ENCODE measurements at regions not wholly inside any gene's neighbourhood (a gene's known extent, or its start where the extent isn't known, plus 50 kb on each side); places are given as distances from the start of the nearest gene placed in this dataset.

DNA sequence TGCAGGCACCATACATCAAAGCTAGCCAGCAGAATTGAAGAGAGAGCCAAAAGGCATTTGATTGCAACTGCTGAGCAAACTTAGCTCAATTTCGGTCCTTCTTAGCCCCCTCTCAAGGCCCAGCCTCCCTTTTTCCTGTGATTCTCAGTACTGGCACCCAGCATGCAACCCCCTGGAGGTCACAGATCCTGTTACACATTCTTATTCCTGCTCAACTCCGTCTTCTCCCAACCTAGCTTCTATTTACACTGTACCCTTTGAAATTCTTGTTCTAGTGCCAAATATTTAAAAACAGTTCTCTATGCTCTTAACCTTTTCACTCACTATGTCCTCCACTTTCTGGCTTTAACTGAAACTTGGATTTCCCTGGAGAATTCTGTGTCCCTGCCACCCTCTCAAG, 131.3 kb upstream of the CPSF6 start:
- no peak for DNase-seq (ENCODE audit: low read depth)
- TF ChIP-seq, protein P1, sequence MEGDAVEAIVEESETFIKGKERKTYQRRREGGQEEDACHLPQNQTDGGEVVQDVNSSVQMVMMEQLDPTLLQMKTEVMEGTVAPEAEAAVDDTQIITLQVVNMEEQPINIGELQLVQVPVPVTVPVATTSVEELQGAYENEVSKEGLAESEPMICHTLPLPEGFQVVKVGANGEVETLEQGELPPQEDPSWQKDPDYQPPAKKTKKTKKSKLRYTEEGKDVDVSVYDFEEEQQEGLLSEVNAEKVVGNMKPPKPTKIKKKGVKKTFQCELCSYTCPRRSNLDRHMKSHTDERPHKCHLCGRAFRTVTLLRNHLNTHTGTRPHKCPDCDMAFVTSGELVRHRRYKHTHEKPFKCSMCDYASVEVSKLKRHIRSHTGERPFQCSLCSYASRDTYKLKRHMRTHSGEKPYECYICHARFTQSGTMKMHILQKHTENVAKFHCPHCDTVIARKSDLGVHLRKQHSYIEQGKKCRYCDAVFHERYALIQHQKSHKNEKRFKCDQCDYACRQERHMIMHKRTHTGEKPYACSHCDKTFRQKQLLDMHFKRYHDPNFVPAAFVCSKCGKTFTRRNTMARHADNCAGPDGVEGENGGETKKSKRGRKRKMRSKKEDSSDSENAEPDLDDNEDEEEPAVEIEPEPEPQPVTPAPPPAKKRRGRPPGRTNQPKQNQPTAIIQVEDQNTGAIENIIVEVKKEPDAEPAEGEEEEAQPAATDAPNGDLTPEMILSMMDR (IDR thresholded peaks at IDR 0.05; ENCODE audit: insufficient read depth, low read depth, low read length, missing control alignments), result no peak
- H3K4me3 ChIP-seq (ENCODE audit: low read length), result no peak overlapping the region

GRCh38 chr12:69112616-69113015, 126.8 kb upstream of the CPSF6 start:
- TF ChIP-seq, protein P1 (IDR thresholded peaks at IDR 0.05; ENCODE audit: insufficient read depth, low read depth, low read length, missing control alignments), result no peak
- H3K4me3 ChIP-seq (ENCODE audit: low read length), result no peak overlapping the region
- no peak for DNase-seq (ENCODE audit: low read depth)

- no peak overlapping the region for H3K4me3 ChIP-seq (ENCODE audit: low read length)
- DNase-seq (ENCODE audit: low read depth), result no peak
- TF ChIP-seq, protein P1 (IDR thresholded peaks at IDR 0.05; ENCODE audit: insufficient read depth, low read depth, low read length, missing control alignments), result no peak
Observed at GRCh38 chr12:69115099-69115498, 124.3 kb upstream of the CPSF6 start.

GRCh38 chr12:69115951-69116350, 123.4 kb upstream of the CPSF6 start:
- TF ChIP-seq, protein P1 (IDR thresholded peaks at IDR 0.05; ENCODE audit: insufficient read depth, low read depth, low read length, missing control alignments), result no peak
- DNase-seq (ENCODE audit: low read depth), result no peak
- no peak overlapping the region for H3K4me3 ChIP-seq (ENCODE audit: low read length)

DNA sequence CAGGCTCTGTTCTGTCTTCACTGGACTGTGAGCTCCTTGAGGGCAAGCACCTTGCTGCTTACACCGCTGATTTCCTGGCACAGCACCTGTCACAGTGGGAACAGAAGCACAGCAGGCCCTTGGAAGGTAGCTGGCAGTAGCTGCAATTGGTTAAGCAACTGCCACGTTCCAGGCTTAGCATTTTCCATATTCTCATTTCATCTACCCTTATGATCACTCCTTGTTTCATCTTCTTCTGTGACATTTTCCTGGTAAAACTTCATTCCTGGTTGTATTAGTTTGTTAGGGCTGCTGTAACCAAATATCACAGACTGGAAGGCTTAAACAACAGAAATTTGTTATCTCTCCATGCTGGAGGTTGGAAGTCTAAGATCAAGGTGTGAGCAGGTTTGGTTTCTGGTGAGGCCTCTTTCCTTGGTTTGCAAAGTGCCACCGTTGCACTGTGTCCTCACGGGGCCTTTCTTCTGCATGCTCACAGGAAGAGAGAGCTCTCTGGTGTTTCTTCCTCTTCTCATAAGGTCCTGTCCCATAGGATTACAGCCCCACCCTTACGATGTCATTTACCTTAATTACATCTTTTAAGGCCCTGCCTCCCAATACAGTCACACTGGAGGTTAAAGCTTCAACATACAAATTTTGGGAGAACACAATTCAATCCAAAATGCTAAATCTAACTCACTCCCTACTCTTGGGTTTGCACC, 121.7 kb upstream of the CPSF6 start:
- H3K4me3 ChIP-seq (ENCODE audit: low read length), result no peak overlapping the region
- no peak for DNase-seq (ENCODE audit: low read depth)
- TF ChIP-seq, protein P1 (IDR thresholded peaks at IDR 0.05; ENCODE audit: insufficient read depth, low read depth, low read length, missing control alignments), result no peak

DNA sequence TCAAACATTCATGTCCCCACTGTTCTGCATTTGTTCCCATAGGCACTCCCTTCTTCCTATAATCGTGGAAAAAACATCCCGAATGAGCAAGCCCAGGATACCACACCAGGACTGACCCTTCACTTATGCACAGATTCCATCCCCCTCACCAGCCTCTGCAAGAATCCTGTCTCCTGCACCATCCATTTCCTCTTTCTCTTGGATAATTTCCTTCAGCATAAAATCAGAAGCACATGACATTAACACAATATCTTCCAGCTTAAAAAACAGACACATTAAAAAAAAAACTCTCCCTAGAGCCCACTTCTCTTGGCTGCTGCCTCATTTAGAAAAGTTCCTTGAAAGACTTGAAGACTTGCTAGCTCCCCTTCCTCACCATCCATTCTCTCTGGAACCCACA, 120.9 kb upstream of the CPSF6 start:
- TF ChIP-seq, protein P1 (IDR thresholded peaks at IDR 0.05; ENCODE audit: insufficient read depth, low read depth, low read length, missing control alignments), result no peak
- no peak for DNase-seq (ENCODE audit: low read depth)

DNA sequence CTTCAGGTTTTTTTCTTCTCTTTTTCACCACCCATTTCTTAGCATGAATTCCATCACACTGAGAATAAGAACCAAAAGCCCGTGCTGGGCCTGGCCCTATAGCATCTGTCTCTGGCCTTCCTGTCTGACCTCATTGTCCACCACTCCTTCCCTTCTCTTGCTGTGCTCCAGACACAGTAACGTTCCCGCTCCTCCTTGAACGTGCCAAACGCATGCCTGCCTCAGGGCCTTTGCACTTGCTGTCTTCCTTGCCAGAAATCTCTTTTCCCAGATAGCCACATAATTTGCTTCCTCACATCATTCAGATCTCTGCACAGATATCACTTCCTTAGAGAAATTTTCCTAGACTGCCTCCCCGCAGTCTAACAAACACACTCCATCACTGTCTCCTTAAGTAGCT, 119.6 kb upstream of the CPSF6 start:
- TF ChIP-seq, protein P1 (IDR thresholded peaks at IDR 0.05; ENCODE audit: insufficient read depth, low read depth, low read length, missing control alignments), result no peak
- no peak for DNase-seq (ENCODE audit: low read depth)
- no peak overlapping the region for H3K4me3 ChIP-seq (ENCODE audit: low read length)

More for the DNA sequence above, 120.9 kb upstream of the CPSF6 start:
- no peak overlapping the region for H3K4me3 ChIP-seq (ENCODE audit: low read length)

Data from epithelial cell of esophagus (primary cell).